GM21381 (cell line): ENCODE measurements at regions not wholly inside any gene's neighbourhood (a gene's known extent, or its start where the extent isn't known, plus 50 kb on each side); places are given as distances from the start of the nearest gene placed in this dataset.

Experiments
- ATAC-seq: cut with Tn5 transposase; IDR thresholded peaks from one replicate; pipeline ENCODE4 v1.9.1; 2021; ENCODE audit warnings: mild to moderate bottlenecking, moderate library complexity; ENCODE audit not compliant: unreplicated experiment

- no peak for ATAC-seq
Observed at GRCh38 chr6:14789996-14790395, 455.9 kb upstream of the JARID2 start.

- no peak for ATAC-seq
Observed at GRCh38 chr6:14790976-14791375, 454.9 kb upstream of the JARID2 start.

GRCh38 chr6:14791526-14791925, 454.3 kb upstream of the JARID2 start:
- ATAC-seq, result no peak

GRCh38 chr6:14792118-14792955, 453.5 kb upstream of the JARID2 start:
- no peak for ATAC-seq

GRCh38 chr6:14795451-14795850, 450.4 kb upstream of the JARID2 start:
- no peak for ATAC-seq

GRCh38 chr6:14796974-14797762, 448.7 kb upstream of the JARID2 start:
- no peak for ATAC-seq

- ATAC-seq, result no peak
Observed at GRCh38 chr6:14797875-14798593, 447.8 kb upstream of the JARID2 start.

- no peak for ATAC-seq
Observed at GRCh38 chr6:14798594-14798982, 447.3 kb upstream of the JARID2 start.

GRCh38 chr6:14798996-14799588, 446.8 kb upstream of the JARID2 start:
- ATAC-seq, result no peak

- ATAC-seq, result no peak
Observed at GRCh38 chr6:14799928-14800327, 445.9 kb upstream of the JARID2 start.

GRCh38 chr6:14802514-14803160, 443.2 kb upstream of the JARID2 start:
- no peak for ATAC-seq

- ATAC-seq, result no peak
Observed at GRCh38 chr6:14804001-14804784, 441.7 kb upstream of the JARID2 start.

- ATAC-seq, result no peak
Observed at GRCh38 chr6:14804785-14805210, 441.1 kb upstream of the JARID2 start.

GRCh38 chr6:14806101-14806500, 439.8 kb upstream of the JARID2 start:
- no peak for ATAC-seq

GRCh38 chr6:14807130-14807529, 438.7 kb upstream of the JARID2 start:
- ATAC-seq, result no peak

- no peak for ATAC-seq
Observed at GRCh38 chr6:14807971-14808370, 437.9 kb upstream of the JARID2 start.

- ATAC-seq, result no peak
Observed at GRCh38 chr6:14810021-14810420, 435.8 kb upstream of the JARID2 start.

GRCh38 chr6:14811775-14812428, 434.0 kb upstream of the JARID2 start:
- ATAC-seq, result no peak

GRCh38 chr6:14814016-14814415, 431.9 kb upstream of the JARID2 start:
- ATAC-seq, result no peak
